ENCODE measurements at regions not wholly inside any gene's neighbourhood (a gene's known extent, or its start where the extent isn't known, plus 50 kb on each side); places are given as distances from the start of the nearest gene placed in this dataset.

DNA sequence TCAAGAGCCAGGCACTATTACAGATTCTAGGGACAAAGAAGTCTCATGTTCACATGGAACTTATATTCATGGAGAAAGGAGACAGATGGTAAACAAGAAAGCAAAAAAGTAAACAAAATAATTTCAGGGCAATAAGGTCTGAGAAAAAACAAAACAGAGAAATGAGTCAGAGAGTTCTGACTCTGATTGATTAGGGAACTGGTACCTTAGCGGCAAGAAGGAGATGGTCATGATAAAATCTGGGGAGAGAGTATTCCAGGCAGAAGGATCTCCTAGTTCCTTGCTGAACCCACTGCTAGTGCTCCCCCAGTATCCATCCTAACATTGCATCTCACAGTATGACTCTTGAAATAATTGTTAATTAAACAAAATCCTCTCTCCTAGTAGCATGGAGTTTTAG is 161.8 kb upstream of the KLF7 start:
- Histone ChIP-seq H2AK9ac (replicated peaks; ENCODE audit: low read depth, low read length, poor library complexity) (no peak overlapping the region), H4K8ac (ENCODE audit: low read depth in 2 of 2, low read length in 2 of 2) (no peak overlapping the region), H3K56ac (ENCODE audit: extremely low read depth, insufficient read depth, low read length) (no peak overlapping the region; the same call in 1 of the 2 replicates), H3K9me3 (ENCODE audit: control insufficient read depth, insufficient read depth, low read length) (no peaks in the 10 kb centered on the region), H3K4me1 (ENCODE audit: control insufficient read depth, insufficient read depth, low read length) (peaks cover 4% of the 10 kb centered on the region), H3K4me3 (ENCODE audit: insufficient read depth, low read depth, low read length) (no peak overlapping the region), H3K4me2 (ENCODE audit: low read depth, low read length) (no peak overlapping the region), H3K36me3 (ENCODE audit: control insufficient read depth, insufficient read depth, low read length) (no peaks in the 10 kb centered on the region), H3K18ac (ENCODE audit: low read depth, low read length) (no peak overlapping the region), H3K27ac (ENCODE audit: insufficient read depth, low read length) (no peak overlapping the region), H4K20me1 (ENCODE audit: insufficient read depth, low read length) (no peaks in the 10 kb centered on the region), H2AK5ac (ENCODE audit: low read depth, low read length) (no peak overlapping the region), H2BK120ac (ENCODE audit: low read depth, low read length) (no peak overlapping the region), H3K23ac (ENCODE audit: low read depth, low read length) (no peak overlapping the region), H3K4ac (ENCODE audit: low read depth, low read length) (no peak overlapping the region), H4K5ac (ENCODE audit: low read depth, low read length) (no peak overlapping the region), H3K14ac (replicated peaks; ENCODE audit: low read depth, low read length) (no peak overlapping the region), H2AFZ (replicated peaks; ENCODE audit: low read length, poor library complexity) (no peak overlapping the region), H3K27me3 (ENCODE audit: control insufficient read depth, insufficient read depth, low read length) (no peaks in the 10 kb centered on the region), H3K9me1 (ENCODE audit: insufficient read depth, low read length) (peaks cover 7% of the 10 kb centered on the region), H2BK15ac (ENCODE audit: low read depth, low read length) (peak overlapping the region; percentile 14; the same call in 1 of the 3 replicates), H4K91ac (ENCODE audit: insufficient read depth, low read depth, low read length) (no peak overlapping the region), H2BK20ac (ENCODE audit: low read depth, low read length) (no peak overlapping the region), H3K9ac (ENCODE audit: low read depth, low read length) (no peak overlapping the region), H2BK5ac (ENCODE audit: low read depth, low read length, poor library complexity, severe bottlenecking) (no peak overlapping the region), H3K79me1 (ENCODE audit: low read depth in 1 of 2, low read length in 2 of 2) (peaks cover 0 to 4% of the 10 kb centered on the region in 2 experiments; a peak in 1 of 4 replicates)
- dilution Hi-C loops (cut with HindIII; ENCODE audit: low sequenced_read_pairs, unreplicated experiment) (no loop called here), in situ Hi-C loops (cut with MboI; ENCODE audit: low sequenced_read_pairs) (no loop called here), intact Hi-C loops (cut with micrococcal nuclease) (no loop called here)
- ATAC-seq (ENCODE audit: low read depth) (no peak), DNase-seq (no peak)
- BruUV-seq (replicated peaks), result no TSS peak
- WGBS, 2 experiments (ENCODE audit: extremely low coverage in 2 of 2, insufficient read length in 1 of 2), result no CpG with 5 or more reads among the region's 1 CpG
- TF ChIP-seq, protein P1, sequence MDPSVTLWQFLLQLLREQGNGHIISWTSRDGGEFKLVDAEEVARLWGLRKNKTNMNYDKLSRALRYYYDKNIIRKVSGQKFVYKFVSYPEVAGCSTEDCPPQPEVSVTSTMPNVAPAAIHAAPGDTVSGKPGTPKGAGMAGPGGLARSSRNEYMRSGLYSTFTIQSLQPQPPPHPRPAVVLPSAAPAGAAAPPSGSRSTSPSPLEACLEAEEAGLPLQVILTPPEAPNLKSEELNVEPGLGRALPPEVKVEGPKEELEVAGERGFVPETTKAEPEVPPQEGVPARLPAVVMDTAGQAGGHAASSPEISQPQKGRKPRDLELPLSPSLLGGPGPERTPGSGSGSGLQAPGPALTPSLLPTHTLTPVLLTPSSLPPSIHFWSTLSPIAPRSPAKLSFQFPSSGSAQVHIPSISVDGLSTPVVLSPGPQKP (IDR thresholded peaks at IDR 0.05; ENCODE audit: borderline replicate concordance, low read depth, low read length), result no peak
- TF ChIP-seq MAZ (IDR thresholded peaks at IDR 0.05; ENCODE audit: borderline replicate concordance, low read depth, low read length) (no peak), RCOR1 (IDR thresholded peaks at IDR 0.05; ENCODE audit: insufficient replicate concordance, low read length) (no peak), SMC3 (IDR thresholded peaks at IDR 0.05; ENCODE audit: low read depth, low read length) (no peak), FOS (IDR thresholded peaks at IDR 0.05; ENCODE audit: low read depth, low read length) (no peak), BHLHE40 (IDR thresholded peaks at IDR 0.05; ENCODE audit: low read depth, low read length) (no peak), NFE2L2 (IDR thresholded peaks at IDR 0.05; ENCODE audit: low read depth, low read length) (no peak), CEBPB (IDR thresholded peaks at IDR 0.05; ENCODE audit: low read depth, low read length) (no peak)
- TF ChIP-seq, protein P2, sequence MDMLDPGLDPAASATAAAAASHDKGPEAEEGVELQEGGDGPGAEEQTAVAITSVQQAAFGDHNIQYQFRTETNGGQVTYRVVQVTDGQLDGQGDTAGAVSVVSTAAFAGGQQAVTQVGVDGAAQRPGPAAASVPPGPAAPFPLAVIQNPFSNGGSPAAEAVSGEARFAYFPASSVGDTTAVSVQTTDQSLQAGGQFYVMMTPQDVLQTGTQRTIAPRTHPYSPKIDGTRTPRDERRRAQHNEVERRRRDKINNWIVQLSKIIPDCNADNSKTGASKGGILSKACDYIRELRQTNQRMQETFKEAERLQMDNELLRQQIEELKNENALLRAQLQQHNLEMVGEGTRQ (IDR thresholded peaks at IDR 0.05; ENCODE audit: low read depth, low read length), result no peak
- ChIA-PET CTCF (no interaction called here), POLR2A (ENCODE audit: unreplicated experiment) (no interaction called here)

Data from IMR-90 (cell line).